GM13976 (cell line): ENCODE measurements at regions not wholly inside any gene's neighbourhood (a gene's known extent, or its start where the extent isn't known, plus 50 kb on each side); places are given as distances from the start of the nearest gene placed in this dataset.
"Not testable (repeated sequence)": the region's sequence is repeated elsewhere in the genome, so short reads cannot be mapped to it uniquely, and the experiment has no call there.

Experiments used
- DNase-seq: peaks from one replicate; pipeline ENCODE4 v3.0.0; 2012; ENCODE audit warnings: low spot score
- CTCF ChIP-seq: IDR thresholded peaks from 2 replicates; pipeline ENCODE4 v1.5.1; 2012; ENCODE audit warnings: borderline replicate concordance, mild to moderate bottlenecking; ENCODE audit not compliant: insufficient read depth; ENCODE audit errors: extremely low read depth, missing control alignments, control extremely low read depth
- in situ Hi-C: fragments of 300-500 bp; cut with MboI; formaldehyde crosslinking; loops from one replicate; pipeline ENCODE4 v1.12.0; 2022; ENCODE audit warnings: low sequenced_read_pairs, mixed read lengths, inconsistent platforms; ENCODE audit not compliant: unreplicated experiment

GRCh38 chr15:67924359-67924974 is 84.6 kb upstream of the RNU6-1 start:
- DNase-seq: peak; percentile 19
- in situ Hi-C loops: no loop called here
- no peak for TF ChIP-seq CTCF

DNA sequence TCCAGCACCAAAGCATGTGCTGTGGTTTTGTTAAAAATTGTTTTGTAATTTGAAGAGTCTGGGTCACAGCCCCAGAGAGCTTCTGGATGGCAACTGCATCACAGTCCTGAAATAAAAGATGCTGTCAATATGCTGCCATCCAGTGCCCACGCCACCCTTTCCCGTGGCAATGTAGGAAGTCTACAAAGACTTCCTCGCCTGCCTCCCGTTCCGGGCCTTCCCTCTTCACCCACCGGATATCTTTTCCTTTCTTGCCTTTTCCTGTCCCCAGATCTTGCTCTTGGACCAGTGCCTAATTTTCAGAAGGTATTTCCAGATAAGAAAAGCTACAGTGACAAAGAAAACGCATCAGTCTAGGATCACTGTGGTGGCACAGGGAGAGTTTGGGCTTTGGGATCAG is 85.3 kb upstream of the RNU6-1 start:
- DNase-seq: no peak
- in situ Hi-C loops: no loop called here
- TF ChIP-seq CTCF: no peak

- in situ Hi-C loops: no loop called here
- DNase-seq: no peak
- TF ChIP-seq CTCF: no peak
These were observed 87.8 kb upstream of the RNU6-1 start for GRCh38 chr15:67927501-67928168.

- in situ Hi-C loops: no loop called here
- no peak for TF ChIP-seq CTCF
- DNase-seq: no peak
These were observed 88.8 kb upstream of the RNU6-1 start for GRCh38 chr15:67928666-67929065.

DNA sequence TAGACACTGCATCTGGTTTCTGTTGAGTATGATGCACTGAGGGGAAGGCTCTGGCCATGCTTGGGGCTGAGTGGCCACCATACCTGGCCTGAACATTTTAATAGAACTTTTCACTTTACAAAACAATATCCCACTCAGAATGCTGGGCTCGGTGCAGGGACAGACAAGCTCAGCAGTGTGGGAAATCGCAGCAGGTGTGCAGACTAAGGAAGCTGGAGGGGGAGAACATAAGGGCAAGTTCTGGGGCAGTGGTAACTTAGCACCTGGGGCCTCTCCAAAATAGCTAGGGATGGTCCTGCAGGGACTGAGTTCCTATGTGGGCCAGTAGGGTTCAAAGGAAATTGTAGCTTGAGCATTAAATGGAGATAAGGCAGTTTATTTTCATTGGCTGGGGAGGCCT is 90.9 kb upstream of the RNU6-1 start:
- in situ Hi-C loops: no loop called here
- DNase-seq: no peak
- no peak for TF ChIP-seq CTCF

DNA sequence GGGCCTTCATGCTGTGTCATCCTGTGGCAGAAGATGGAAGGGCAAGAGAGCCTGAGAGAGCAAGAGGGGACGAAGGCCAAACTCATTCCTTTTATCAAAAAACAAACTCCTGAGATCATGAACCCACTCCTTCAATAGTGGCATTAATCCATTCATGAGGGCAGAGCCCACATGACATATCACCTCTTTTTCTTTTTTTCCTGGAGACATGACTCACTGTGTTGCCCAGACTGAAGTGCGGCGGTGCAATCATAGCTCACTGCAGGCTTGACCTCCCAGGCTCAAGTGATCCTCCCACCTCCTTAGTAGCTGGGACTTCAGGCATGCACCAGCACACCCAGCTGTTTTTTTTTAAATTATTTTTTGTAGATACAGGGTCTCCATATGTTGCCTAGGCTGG is 92.0 kb upstream of the RNU6-1 start:
- in situ Hi-C loops: no loop called here
- no peak for DNase-seq
- no peak for TF ChIP-seq CTCF

DNA sequence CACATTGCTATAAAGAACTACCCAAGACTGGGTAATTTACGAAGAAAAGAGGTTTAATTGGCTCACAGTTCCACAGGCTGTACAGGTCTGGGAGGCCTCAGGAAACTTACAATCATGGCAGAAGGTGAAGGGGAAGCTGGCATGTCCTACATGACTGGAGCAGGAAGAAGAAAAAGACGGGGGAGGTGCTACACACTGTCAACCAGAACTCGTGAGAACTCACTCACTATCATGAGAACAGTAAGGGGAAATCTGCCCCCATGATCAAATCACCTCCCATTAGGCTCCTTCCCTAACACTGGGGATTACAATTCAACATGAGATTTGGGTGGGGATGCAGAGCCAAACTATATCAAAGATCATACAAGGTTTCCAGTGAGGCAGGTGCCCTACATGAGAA is 94.3 kb upstream of the RNU6-1 start:
- in situ Hi-C loops, DNase-seq: not testable (repeated sequence)
